ENCODE measurements at regions not wholly inside any gene's neighbourhood (a gene's known extent, or its start where the extent isn't known, plus 50 kb on each side); places are given as distances from the start of the nearest gene placed in this dataset.

DNA sequence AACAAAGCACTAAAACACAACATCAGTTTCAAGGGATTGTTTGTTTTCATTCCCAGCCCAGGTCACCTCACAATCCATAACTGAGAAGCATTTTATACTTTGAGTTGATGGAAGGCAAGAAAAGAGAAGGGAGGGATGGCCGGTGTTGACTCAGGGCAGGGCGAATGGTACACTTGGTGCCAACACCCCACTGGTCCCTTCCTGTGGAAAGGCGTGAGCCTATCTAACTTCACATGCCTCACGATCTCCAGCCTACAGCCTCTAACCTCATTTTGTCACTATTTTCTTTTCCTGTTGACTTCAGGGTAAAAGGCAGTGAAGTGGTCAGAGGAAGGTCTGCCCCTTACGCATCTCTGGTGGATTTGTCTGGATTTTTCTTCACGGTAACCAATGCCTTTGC, 53.5 kb upstream of the SASH1 start:
- H3K9me3 ChIP-seq (ENCODE audit: severe bottlenecking), result no peaks in the 10 kb centered on the region
- no peak overlapping the region for H3K27ac ChIP-seq (ENCODE audit: poor library complexity, severe bottlenecking)
- H3K4me3 ChIP-seq (ENCODE audit: severe bottlenecking), result no peak overlapping the region
- H3K4me1 ChIP-seq (ENCODE audit: insufficient read depth, poor library complexity, severe bottlenecking), result no peaks in the 10 kb centered on the region
- DNase-seq (ENCODE audit: low spot score) (no peak), ATAC-seq (ENCODE audit: low read depth) (no peak)
- H3K27me3 ChIP-seq (ENCODE audit: insufficient read depth, poor library complexity, severe bottlenecking), result no peaks in the 10 kb centered on the region
- H3K36me3 ChIP-seq (ENCODE audit: low read depth), result no peaks in the 10 kb centered on the region
- TF ChIP-seq, protein P1, sequence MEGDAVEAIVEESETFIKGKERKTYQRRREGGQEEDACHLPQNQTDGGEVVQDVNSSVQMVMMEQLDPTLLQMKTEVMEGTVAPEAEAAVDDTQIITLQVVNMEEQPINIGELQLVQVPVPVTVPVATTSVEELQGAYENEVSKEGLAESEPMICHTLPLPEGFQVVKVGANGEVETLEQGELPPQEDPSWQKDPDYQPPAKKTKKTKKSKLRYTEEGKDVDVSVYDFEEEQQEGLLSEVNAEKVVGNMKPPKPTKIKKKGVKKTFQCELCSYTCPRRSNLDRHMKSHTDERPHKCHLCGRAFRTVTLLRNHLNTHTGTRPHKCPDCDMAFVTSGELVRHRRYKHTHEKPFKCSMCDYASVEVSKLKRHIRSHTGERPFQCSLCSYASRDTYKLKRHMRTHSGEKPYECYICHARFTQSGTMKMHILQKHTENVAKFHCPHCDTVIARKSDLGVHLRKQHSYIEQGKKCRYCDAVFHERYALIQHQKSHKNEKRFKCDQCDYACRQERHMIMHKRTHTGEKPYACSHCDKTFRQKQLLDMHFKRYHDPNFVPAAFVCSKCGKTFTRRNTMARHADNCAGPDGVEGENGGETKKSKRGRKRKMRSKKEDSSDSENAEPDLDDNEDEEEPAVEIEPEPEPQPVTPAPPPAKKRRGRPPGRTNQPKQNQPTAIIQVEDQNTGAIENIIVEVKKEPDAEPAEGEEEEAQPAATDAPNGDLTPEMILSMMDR (IDR thresholded peaks at IDR 0.05; ENCODE audit: poor library complexity, severe bottlenecking), result no peak

- no peaks in the 10 kb centered on the region for H3K9me3 ChIP-seq (ENCODE audit: severe bottlenecking)
- TF ChIP-seq, protein P1 (IDR thresholded peaks at IDR 0.05; ENCODE audit: poor library complexity, severe bottlenecking), result no peak
- no peak for ATAC-seq (ENCODE audit: low read depth)
- no peaks in the 10 kb centered on the region for H3K27me3 ChIP-seq (ENCODE audit: insufficient read depth, poor library complexity, severe bottlenecking)
- DNase-seq (ENCODE audit: low spot score), result no peak
- H3K4me3 ChIP-seq (ENCODE audit: severe bottlenecking), result no peak overlapping the region
- H3K4me1 ChIP-seq (ENCODE audit: insufficient read depth, poor library complexity, severe bottlenecking), result no peaks in the 10 kb centered on the region
- H3K27ac ChIP-seq (ENCODE audit: poor library complexity, severe bottlenecking), result no peak overlapping the region
- H3K36me3 ChIP-seq (ENCODE audit: low read depth), result no peaks in the 10 kb centered on the region
These were observed 50.8 kb upstream of the SASH1 start for GRCh38 chr6:148291876-148292275.

Data from RWPE2 (cell line).